Erythroblast (primary cell): ENCODE measurements at regions not wholly inside any gene's neighbourhood (a gene's known extent, or its start where the extent isn't known, plus 50 kb on each side); places are given as distances from the start of the nearest gene placed in this dataset.

Experiments used
- GATA1 ChIP-seq: IDR thresholded peaks from 2 replicates; pipeline ENCODE4 v1.6.1; 2011; ENCODE audit warnings: low read depth, mild to moderate bottlenecking, control low read depth, low read length, moderate library complexity
- POLR2A ChIP-seq: IDR thresholded peaks from 2 replicates; pipeline ENCODE4 v1.6.1; 2011; ENCODE audit warnings: mild to moderate bottlenecking, low read length

GRCh38 chr6:40131675-40132074 lies 197.4 kb upstream of the MOCS1 start:
- TF ChIP-seq POLR2A, result no peak
- no peak for TF ChIP-seq GATA1
